ENCODE measurements at regions not wholly inside any gene's neighbourhood (a gene's known extent, or its start where the extent isn't known, plus 50 kb on each side); places are given as distances from the start of the nearest gene placed in this dataset.

DNA sequence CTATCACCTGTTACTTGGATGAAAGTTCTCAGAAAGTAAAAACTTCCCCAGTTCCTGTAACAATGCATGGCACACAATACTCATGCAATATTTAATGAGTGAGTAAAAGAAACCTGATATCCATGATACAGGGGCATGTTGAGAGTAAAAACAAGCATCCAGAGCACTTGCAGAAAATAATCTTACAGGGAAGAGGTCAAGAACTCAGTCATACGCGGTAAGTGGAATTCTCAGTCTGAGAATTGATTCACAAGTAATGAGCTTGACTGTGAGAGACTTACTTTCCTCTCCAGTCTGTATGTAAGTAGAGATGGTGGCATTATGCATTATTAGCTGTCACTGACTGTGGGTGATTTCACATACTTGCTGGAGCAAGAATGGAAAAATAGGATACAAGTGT is 976.9 kb downstream of the BRINP3 start:
- TF ChIP-seq CTCF (IDR thresholded peaks at IDR 0.05; ENCODE audit: low read depth, low read length) (no peak), EZH2phosphoT487 (IDR thresholded peaks at IDR 0.05; ENCODE audit: low read depth) (no peak)

All from OCI-LY3 (cell line).